Fibroblast of pulmonary artery (primary cell): ENCODE measurements at regions not wholly inside any gene's neighbourhood (a gene's known extent, or its start where the extent isn't known, plus 50 kb on each side); places are given as distances from the start of the nearest gene placed in this dataset.

Experiments
- DNase-seq: peaks from one replicate; pipeline ENCODE4 v3.0.0-alpha.2; 2010; ENCODE audit warnings: low read depth
- H3K4me3 ChIP-seq: replicated peaks from 2 replicates; pipeline ENCODE4 v1.5.1; 2011; ENCODE audit warnings: low read depth, mild to moderate bottlenecking, control low read depth, low read length, moderate library complexity
- CTCF ChIP-seq: IDR thresholded peaks from 2 replicates; pipeline ENCODE4 v1.5.1; 2011; ENCODE audit warnings: mild to moderate bottlenecking, control low read depth, low read length, inconsistent platforms; ENCODE audit errors: missing control alignments

DNA sequence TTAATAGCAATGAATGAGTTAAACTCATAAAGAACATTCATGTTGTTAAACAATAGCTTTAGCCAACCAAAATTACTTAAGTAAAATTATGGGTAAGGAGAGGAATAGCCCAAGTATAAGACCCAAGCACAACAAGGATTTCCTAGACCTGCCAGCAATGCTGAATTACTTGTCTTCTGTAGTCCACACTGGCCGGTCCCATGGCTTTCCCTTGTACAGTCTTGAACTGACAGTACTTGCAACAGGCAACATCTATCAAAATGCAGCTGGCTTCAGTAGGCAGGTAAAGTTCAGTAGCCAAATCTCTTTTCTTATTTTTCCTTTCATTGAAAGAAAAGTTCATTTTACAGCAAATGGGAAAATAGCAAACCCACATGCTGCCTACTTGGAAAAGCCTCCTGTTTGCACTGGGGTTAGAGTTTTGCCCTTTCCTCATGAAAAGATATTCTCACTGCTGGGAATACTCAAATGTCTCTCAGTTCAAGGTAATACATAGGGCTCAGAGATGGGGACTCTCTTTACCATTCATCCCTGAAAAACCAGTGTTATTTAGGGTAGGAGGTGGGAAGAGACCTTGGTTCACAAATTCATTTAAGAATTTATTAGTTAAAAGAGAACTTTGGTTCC, 222.8 kb downstream of the TTLL7 start:
- no peak for TF ChIP-seq CTCF
- DNase-seq = no peak
- no peak overlapping the region for H3K4me3 ChIP-seq

DNA sequence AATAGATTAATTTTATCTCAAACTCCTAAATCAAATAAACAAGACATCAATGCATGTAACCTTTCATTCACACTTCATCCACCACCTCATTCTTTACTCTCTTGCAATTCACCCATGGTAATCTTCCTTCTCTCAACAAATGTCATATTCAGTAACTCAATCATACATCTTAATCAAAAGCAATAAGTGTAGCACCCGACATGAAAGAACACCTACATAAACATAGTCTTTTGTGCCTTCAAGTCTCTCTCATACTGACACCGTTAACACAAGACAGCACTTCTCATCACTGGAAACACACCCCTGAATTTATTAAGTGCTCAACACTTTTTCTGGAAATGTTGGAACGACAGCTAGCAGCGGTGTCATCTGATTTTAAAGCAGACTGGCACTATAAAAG, 225.9 kb downstream of the TTLL7 start:
- DNase-seq = no peak
- no peak for TF ChIP-seq CTCF

DNA sequence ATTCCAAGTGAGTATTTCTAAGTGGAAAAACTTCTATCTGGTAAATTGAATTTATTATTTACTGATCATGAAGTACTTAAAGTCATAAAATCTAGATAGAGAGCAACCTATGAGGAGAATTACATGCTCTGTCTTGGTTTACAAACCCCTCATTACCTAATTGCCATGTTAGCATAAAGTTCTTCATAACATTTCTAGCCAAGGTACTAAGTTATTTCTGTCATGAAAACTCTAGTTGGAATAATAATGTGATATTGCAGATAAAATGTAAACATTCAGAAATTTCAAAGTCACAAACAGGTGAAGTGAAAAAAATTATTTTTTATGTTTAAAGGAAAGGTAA, 228.6 kb downstream of the TTLL7 start:
- TF ChIP-seq CTCF = no peak
- no peak for DNase-seq
- H3K4me3 ChIP-seq = no peak overlapping the region

More for the DNA sequence above, 225.9 kb downstream of the TTLL7 start:
- no peak overlapping the region for H3K4me3 ChIP-seq

- no peak for DNase-seq
- no peak overlapping the region for H3K4me3 ChIP-seq
- TF ChIP-seq CTCF = no peak
These were observed 229.2 kb downstream of the TTLL7 start for GRCh38 chr1:83769594-83770318.

DNA sequence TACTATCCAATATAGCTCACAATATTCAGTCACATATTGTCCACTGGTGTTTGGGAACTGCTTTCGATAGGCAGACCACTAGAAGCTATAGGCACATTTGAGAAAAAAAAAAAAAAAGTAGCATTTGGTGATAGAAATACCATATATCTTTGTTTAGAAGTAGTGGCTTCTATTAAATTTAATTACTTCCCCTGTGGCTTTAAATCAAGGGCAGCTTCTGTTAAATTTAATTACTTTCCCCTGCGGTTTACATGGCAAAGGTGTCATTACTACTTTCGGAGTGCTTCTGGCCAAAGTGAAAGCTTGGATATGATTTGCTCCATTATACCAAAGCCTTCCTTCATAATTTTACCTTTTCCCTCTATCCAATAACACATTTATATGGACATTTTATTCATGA, 229.9 kb downstream of the TTLL7 start:
- DNase-seq = no peak
- H3K4me3 ChIP-seq = no peak overlapping the region
- TF ChIP-seq CTCF = no peak

DNA sequence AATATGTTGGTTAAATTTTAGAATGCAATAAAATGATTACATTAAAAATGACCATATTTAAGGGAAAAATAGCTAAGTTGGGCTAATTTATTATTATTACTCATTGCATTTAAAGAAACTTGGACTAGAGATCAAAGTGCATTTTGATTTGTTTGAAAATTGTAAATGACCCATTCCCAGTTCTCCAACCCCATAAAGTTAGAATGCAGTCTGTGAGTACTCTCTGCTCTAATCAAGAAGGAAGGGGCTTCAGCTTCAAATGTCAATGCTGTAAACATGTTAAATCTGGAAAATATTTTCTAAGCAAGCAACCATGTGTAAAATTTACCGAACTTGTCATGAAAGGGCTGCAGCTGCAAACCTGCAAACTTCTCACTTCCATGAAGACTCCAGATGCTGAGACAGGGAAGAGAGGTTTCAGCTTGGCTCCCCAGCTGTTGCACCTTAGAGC, 232.7 kb downstream of the TTLL7 start:
- TF ChIP-seq CTCF = no peak
- DNase-seq = no peak
- no peak overlapping the region for H3K4me3 ChIP-seq

GRCh38 chr1:83765125-83765524, 233.8 kb downstream of the TTLL7 start:
- no peak overlapping the region for H3K4me3 ChIP-seq
- no peak for DNase-seq
- TF ChIP-seq CTCF = no peak
